A549 (cell line): ENCODE measurements at regions not wholly inside any gene's neighbourhood (a gene's known extent, or its start where the extent isn't known, plus 50 kb on each side); places are given as distances from the start of the nearest gene placed in this dataset.

Experiments
- ATAC-seq, 2 experiments: fragments of 200-7000 bp in 1 of 2; fragments of >200 bp in 1 of 2; cut with Nextera tagmentation in 1 of 2; cut with Tn5 transposase in 1 of 2; 3 replicates each; pipeline versions ENCODE4 v1.8.0 to v1.9.1; 2018 to 2020; ENCODE audit warnings: mild to moderate bottlenecking in 1 of 2, moderate library complexity in 1 of 2
- CTCF ChIA-PET: fragments of 300-600 bp; sonication (Branson Sonifier 250); formaldehyde crosslinking; extraction: SDS; loops from one replicate; lab custom pipeline; 2021; ENCODE audit warnings: antibody characterized with exemption, inconsistent platforms; lab: Yijun Ruan, JAX
- POLR2A ChIA-PET: fragments of 350-600 bp; formaldehyde crosslinking; extraction: SDS; loops from one replicate; lab custom pipeline; 2021; ENCODE audit warnings: antibody characterized with exemption, inconsistent platforms; lab: Yijun Ruan, JAX
- DNase-seq, 2 experiments: peaks; one replicate each; pipeline versions ENCODE4 v3.0.0 to v3.0.0-alpha.2; 2011 to 2016; ENCODE audit warnings: low read depth in 1 of 2, low spot score in 1 of 2
- FAIRE-seq: peaks from 2 replicates; lab custom pipeline; 2011; peaks lifted over from hg19 to GRCh38; lab: Jason Lieb, UNC
- H3K27ac ChIP-seq, 2 experiments: fragments of >200 bp; sonication (Bioruptor Twin); formaldehyde crosslinking; 3 replicates each; pipeline ENCODE4 v1.5.1; 2016 to 2017
- H3K4me1 ChIP-seq: fragments of >200 bp; sonication (Bioruptor Twin); formaldehyde crosslinking; 3 replicates; pipeline ENCODE4 v1.6.1; 2016
- H3K4me2 ChIP-seq: fragments of >200 bp; sonication (Bioruptor Twin); formaldehyde crosslinking; 3 replicates; pipeline ENCODE4 v1.6.1; 2016
- H3K4me3 ChIP-seq: fragments of >200 bp; sonication (Bioruptor Twin); formaldehyde crosslinking; 3 replicates; pipeline ENCODE4 v1.5.1; 2016
- H3K9me3 ChIP-seq: fragments of >200 bp; sonication (Bioruptor Twin); formaldehyde crosslinking; 3 replicates; pipeline ENCODE4 v1.6.1; 2016
- ATOH8 ChIP-seq: fragments of 250-450 bp; sonication (Bioruptor Pico); IDR thresholded peaks from 2 replicates; pipeline ENCODE4 v1.5.0; 2020; ENCODE audit warnings: low read depth, mild to moderate bottlenecking, moderate library complexity
- CBX8 ChIP-seq: fragments of 200-600 bp; sonication (generic); IDR thresholded peaks from 2 replicates; pipeline ENCODE4 v1.6.1; 2016
- CEBPB ChIP-seq, 2 experiments: fragments of >200 bp in 1 of 2; sonication (Bioruptor Twin) in 1 of 2; formaldehyde crosslinking in 1 of 2; IDR thresholded peaks; 2 replicates each; pipeline ENCODE4 v1.6.1; 2012 to 2016
- EHF ChIP-seq: fragments of 250-450 bp; sonication (Bioruptor Pico); IDR thresholded peaks from 2 replicates; pipeline ENCODE4 v1.5.0; 2020; ENCODE audit warnings: mild to moderate bottlenecking
- EHMT2 ChIP-seq: fragments of 200-600 bp; sonication (generic); IDR thresholded peaks from 2 replicates; pipeline ENCODE4 v1.6.1; 2016; ENCODE audit warnings: antibody characterized with exemption, low read depth, mild to moderate bottlenecking, moderate library complexity
- HDAC2 ChIP-seq: fragments of 200-600 bp; sonication (generic); IDR thresholded peaks from 2 replicates; pipeline ENCODE4 v1.6.1; 2016
- HMGXB4 ChIP-seq: fragments of 250-450 bp; sonication (Bioruptor Pico); IDR thresholded peaks from 2 replicates; pipeline ENCODE4 v1.5.0; 2021; ENCODE audit warnings: mild to moderate bottlenecking, moderate library complexity, borderline replicate concordance
- HOXA7 ChIP-seq: fragments of 250-450 bp; sonication (Bioruptor Pico); IDR thresholded peaks from 2 replicates; pipeline ENCODE4 v1.5.0; 2020; ENCODE audit warnings: mild to moderate bottlenecking, moderate library complexity
- HOXB5 ChIP-seq: fragments of 250-450 bp; sonication (Bioruptor Pico); IDR thresholded peaks from 2 replicates; pipeline ENCODE4 v1.5.0; 2020; ENCODE audit warnings: mild to moderate bottlenecking, moderate library complexity
- JUNB ChIP-seq: fragments of >200 bp; sonication (Bioruptor Twin); formaldehyde crosslinking; IDR thresholded peaks from 2 replicates; pipeline ENCODE4 v1.6.1; 2016
- MYC ChIP-seq: IDR thresholded peaks from 2 replicates; pipeline ENCODE4 v1.6.1; 2012; ENCODE audit warnings: mild to moderate bottlenecking, inconsistent platforms, low read length, improper control_type of control experiment, borderline replicate concordance
- POLR2AphosphoS2 ChIP-seq: conservative IDR thresholded peaks from 2 replicates; pipeline ENCODE4 v1.6.1; 2012; ENCODE audit warnings: low read length, improper control_type of control experiment, inconsistent platforms
- RCOR1 ChIP-seq: fragments of 150-350 bp; IDR thresholded peaks from 2 replicates; pipeline ENCODE4 v1.6.1; 2014; ENCODE audit warnings: antibody characterized with exemption, low read length, low read depth
- REST ChIP-seq: fragments of 200-600 bp; sonication (generic); IDR thresholded peaks from 2 replicates; pipeline ENCODE4 v1.6.1; 2016; ENCODE audit warnings: antibody characterized with exemption, mild to moderate bottlenecking, moderate library complexity
- SMC3 ChIP-seq: fragments of >200 bp; sonication (Bioruptor Twin); formaldehyde crosslinking; IDR thresholded peaks from 3 replicates; pipeline ENCODE4 v1.6.1; 2018; ENCODE audit warnings: inconsistent platforms
- SREBF2 ChIP-seq: fragments of 450-650 bp; IDR thresholded peaks from 2 replicates; pipeline ENCODE4 v1.6.1; 2014; ENCODE audit warnings: mild to moderate bottlenecking, moderate library complexity
- TFCP2L1 ChIP-seq: fragments of 250-450 bp; sonication (Bioruptor Pico); IDR thresholded peaks from 2 replicates; pipeline ENCODE4 v1.5.0; 2021; ENCODE audit warnings: mild to moderate bottlenecking
- TP53 ChIP-seq: fragments of 250-450 bp; sonication (Bioruptor Pico); IDR thresholded peaks from 2 replicates; pipeline ENCODE4 v1.5.0; 2021; ENCODE audit warnings: mild to moderate bottlenecking, moderate library complexity
- ZC3H11A ChIP-seq: fragments of 450-650 bp; IDR thresholded peaks from 2 replicates; pipeline ENCODE4 v1.6.1; 2014; ENCODE audit warnings: antibody characterized with exemption, mild to moderate bottlenecking
- ZFP36 ChIP-seq: fragments of 450-650 bp; IDR thresholded peaks from 2 replicates; pipeline ENCODE4 v1.6.1; 2014; ENCODE audit warnings: borderline replicate concordance; ENCODE audit not compliant: partially characterized antibody
- ZNF302 ChIP-seq: fragments of 250-450 bp; sonication (Bioruptor Pico); IDR thresholded peaks from 2 replicates; pipeline ENCODE4 v1.9.0; 2021; ENCODE audit warnings: inconsistent platforms, mild to moderate bottlenecking, moderate library complexity
- ZSCAN20 ChIP-seq: fragments of 250-450 bp; sonication (Bioruptor Pico); IDR thresholded peaks from 2 replicates; pipeline ENCODE4 v1.8.0; 2022; ENCODE audit warnings: mild to moderate bottlenecking, moderate library complexity
- WGBS: methylation state at CpG from one replicate; pipeline ENCODE4 v1.1.6; 2017; ENCODE audit errors: missing lambda C conversion rate; 5-methylcytosine and 5-hydroxymethylcytosine counted together
- TF ChIP-seq, protein P1 (sequence below): fragments of >200 bp; sonication (Bioruptor Twin); formaldehyde crosslinking; IDR thresholded peaks from 3 replicates; pipeline ENCODE4 v1.6.1; 2016

DNA sequence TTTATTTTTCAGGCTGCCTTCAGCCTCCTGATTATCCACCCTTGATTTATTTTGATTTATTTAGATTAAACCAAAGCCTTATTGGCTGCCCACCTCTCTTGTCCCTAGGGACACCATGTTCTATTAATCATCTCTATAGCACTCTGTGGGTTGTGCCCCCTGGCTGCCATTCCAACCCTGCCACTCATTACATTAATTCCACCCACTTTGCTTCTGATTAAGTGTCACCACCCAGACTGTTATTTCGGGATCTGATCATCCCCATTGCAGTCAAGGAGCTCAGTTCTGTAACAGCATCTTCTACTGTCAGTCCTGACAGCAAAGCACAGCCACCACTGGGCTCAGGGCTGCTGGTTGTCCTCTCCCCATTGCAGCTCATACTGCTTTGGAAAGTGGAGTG, 175.1 kb upstream of the DDX18 start:
- Histone ChIP-seq H3K4me2 (no peak overlapping the region), H3K9me3 (no peaks in the 10 kb centered on the region), H3K27ac (no peak overlapping the region)
- ChIA-PET CTCF (no interaction called here), POLR2A (no interaction called here)
- DNase-seq (no peak), FAIRE-seq (no peak)
- no peak for TF ChIP-seq TP53 (CRISPR knock-in tag)
- TF ChIP-seq RCOR1 = no peak
- TF ChIP-seq MYC = no peak
- TF ChIP-seq ZNF302 (CRISPR knock-in tag) = no peak
- TF ChIP-seq HOXB5 (CRISPR knock-in tag) = no peak
- no peak for TF ChIP-seq ZC3H11A
- TF ChIP-seq, all 56 proteins: peak for 0
- no peak for ATAC-seq
- WGBS = 0% methylated on average over 1 of the region's 1 CpG
- no peak overlapping the region for H3K4me3 ChIP-seq
- no peaks in the 10 kb centered on the region for H3K4me1 ChIP-seq

GRCh38 chr2:117644403-117644802, 170.1 kb upstream of the DDX18 start:
- FAIRE-seq = no peak
- CTCF ChIA-PET = no interaction called here
- POLR2A ChIA-PET = no interaction called here
- no peak for ATAC-seq
- WGBS = 35% methylated on average over 3 of the region's 3 CpGs
- TF ChIP-seq TFCP2L1 (CRISPR knock-in tag) = no peak
- TF ChIP-seq EHF (CRISPR knock-in tag) = no peak
- TF ChIP-seq, protein P1, sequence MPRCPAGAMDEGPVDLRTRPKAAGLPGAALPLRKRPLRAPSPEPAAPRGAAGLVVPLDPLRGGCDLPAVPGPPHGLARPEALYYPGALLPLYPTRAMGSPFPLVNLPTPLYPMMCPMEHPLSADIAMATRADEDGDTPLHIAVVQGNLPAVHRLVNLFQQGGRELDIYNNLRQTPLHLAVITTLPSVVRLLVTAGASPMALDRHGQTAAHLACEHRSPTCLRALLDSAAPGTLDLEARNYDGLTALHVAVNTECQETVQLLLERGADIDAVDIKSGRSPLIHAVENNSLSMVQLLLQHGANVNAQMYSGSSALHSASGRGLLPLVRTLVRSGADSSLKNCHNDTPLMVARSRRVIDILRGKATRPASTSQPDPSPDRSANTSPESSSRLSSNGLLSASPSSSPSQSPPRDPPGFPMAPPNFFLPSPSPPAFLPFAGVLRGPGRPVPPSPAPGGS = no peak
- TF ChIP-seq REST = no peak
- no peak for TF ChIP-seq EHMT2
- no peak for TF ChIP-seq TP53 (CRISPR knock-in tag)
- TF ChIP-seq ATOH8 (CRISPR knock-in tag) = no peak
- no peak for TF ChIP-seq CEBPB (IDR thresholded peaks at IDR 0.05)
- no peak for TF ChIP-seq SREBF2
- no peak for TF ChIP-seq HOXA7
- no peak for TF ChIP-seq JUNB
- no peak for TF ChIP-seq ZSCAN20 (CRISPR knock-in tag)
- no peak for TF ChIP-seq SMC3
- TF ChIP-seq POLR2AphosphoS2 = no peak
- no peak for TF ChIP-seq CBX8
- no peak for TF ChIP-seq HDAC2
- TF ChIP-seq HMGXB4 (CRISPR knock-in tag) = no peak
- TF ChIP-seq ZFP36 = no peak
- TF ChIP-seq, all 56 proteins: peak for 0
- Histone ChIP-seq H3K27ac (no peak overlapping the region), H3K4me3 (no peak overlapping the region), H3K4me2 (no peak overlapping the region), H3K4me1 (no peaks in the 10 kb centered on the region), H3K9me3 (no peaks in the 10 kb centered on the region)
- DNase-seq = no peak
